C4-2B (cell line): ENCODE measurements at regions not wholly inside any gene's neighbourhood (a gene's known extent, or its start where the extent isn't known, plus 50 kb on each side); places are given as distances from the start of the nearest gene placed in this dataset.
"Not testable (repeated sequence)": the region's sequence is repeated elsewhere in the genome, so short reads cannot be mapped to it uniquely, and the experiment has no call there.

Source experiments
- H3K27ac ChIP-seq: fragments of 450-650 bp; 2 replicates; pipeline ENCODE4 v1.5.1; 2017
- ZFX ChIP-seq: fragments of 450-650 bp; IDR thresholded peaks from 2 replicates; pipeline ENCODE4 v1.6.1; 2017
- TF ChIP-seq, protein P1 (sequence below): fragments of 450-650 bp; conservative IDR thresholded peaks from 2 replicates; pipeline ENCODE4 v1.5.1; 2017; ENCODE audit warnings: mild to moderate bottlenecking

DNA sequence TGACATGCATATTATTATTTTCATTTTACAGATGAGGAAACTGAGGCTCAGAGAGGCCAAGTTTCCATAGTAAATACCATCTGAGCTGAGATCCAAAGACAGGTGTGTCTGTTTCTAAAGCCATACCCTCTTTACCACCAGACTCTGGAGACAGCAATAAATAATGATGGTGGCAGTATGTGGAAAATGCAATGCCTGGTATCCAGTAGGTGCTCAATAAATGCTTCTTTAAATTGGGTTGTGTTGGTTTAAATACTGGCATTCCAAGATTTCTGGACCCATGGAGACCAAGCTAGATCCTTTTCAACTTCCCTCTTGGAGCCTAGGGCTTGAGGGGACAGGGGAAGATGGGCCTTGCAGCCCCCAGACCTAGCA is 221.3 kb upstream of the MSX2 start:
- peak overlapping the region; percentile 86 for H3K27ac ChIP-seq
- TF ChIP-seq, protein P1, sequence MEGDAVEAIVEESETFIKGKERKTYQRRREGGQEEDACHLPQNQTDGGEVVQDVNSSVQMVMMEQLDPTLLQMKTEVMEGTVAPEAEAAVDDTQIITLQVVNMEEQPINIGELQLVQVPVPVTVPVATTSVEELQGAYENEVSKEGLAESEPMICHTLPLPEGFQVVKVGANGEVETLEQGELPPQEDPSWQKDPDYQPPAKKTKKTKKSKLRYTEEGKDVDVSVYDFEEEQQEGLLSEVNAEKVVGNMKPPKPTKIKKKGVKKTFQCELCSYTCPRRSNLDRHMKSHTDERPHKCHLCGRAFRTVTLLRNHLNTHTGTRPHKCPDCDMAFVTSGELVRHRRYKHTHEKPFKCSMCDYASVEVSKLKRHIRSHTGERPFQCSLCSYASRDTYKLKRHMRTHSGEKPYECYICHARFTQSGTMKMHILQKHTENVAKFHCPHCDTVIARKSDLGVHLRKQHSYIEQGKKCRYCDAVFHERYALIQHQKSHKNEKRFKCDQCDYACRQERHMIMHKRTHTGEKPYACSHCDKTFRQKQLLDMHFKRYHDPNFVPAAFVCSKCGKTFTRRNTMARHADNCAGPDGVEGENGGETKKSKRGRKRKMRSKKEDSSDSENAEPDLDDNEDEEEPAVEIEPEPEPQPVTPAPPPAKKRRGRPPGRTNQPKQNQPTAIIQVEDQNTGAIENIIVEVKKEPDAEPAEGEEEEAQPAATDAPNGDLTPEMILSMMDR, result no peak
- no peak for TF ChIP-seq ZFX

DNA sequence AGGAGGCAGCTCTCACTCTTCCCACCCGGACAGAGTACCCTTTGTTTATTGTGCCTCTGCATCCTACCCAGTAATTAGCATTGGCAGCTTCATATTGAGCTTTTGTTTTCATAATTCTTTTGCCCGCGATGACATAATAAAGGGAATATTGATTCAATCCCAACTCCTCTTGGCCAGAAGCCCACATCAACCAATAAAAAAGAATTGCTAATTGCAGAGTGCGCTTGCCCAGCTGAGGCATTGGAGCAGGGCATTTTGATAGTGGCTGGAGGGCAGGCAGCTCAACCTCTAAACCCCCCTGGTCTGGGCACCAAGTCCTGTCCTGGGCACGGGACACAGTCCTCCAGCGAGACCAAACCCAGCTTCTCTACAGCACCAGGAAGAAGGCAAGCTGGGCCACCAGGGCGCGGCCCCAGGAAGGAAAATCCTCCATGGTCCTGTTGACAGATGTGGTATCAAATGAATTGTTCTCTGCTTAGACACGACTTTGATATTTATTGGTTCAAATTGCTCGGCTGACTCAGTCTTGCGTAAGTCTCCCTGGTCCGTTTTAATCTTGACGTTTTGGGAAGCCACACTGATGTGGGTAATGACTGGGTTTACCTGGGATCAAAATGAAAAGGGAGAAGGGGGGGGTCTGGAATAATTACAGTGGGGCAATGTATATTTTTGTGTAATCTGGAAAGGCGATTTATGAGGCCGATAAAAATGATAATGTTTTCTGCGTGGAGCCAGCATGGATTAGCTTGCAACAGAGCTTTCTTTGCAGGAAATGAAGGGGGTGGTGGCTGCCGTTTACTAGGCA is 220.7 kb upstream of the MSX2 start:
- TF ChIP-seq ZFX, result no peak
- TF ChIP-seq, protein P1, result no peak
- H3K27ac ChIP-seq, result peak overlapping the region; percentile 86

GRCh38 chr5:174504266-174504726 is 220.1 kb upstream of the MSX2 start:
- peak overlapping the region; percentile 86 for H3K27ac ChIP-seq

GRCh38 chr5:174505621-174506020 is 218.8 kb upstream of the MSX2 start:
- TF ChIP-seq, protein P1, result no peak
- no peak for TF ChIP-seq ZFX
- peak overlapping the region; percentile 86 for H3K27ac ChIP-seq

More at GRCh38 chr5:174504266-174504726, 220.1 kb upstream of the MSX2 start:
- TF ChIP-seq, protein P1, result no peak
- no peak for TF ChIP-seq ZFX

DNA sequence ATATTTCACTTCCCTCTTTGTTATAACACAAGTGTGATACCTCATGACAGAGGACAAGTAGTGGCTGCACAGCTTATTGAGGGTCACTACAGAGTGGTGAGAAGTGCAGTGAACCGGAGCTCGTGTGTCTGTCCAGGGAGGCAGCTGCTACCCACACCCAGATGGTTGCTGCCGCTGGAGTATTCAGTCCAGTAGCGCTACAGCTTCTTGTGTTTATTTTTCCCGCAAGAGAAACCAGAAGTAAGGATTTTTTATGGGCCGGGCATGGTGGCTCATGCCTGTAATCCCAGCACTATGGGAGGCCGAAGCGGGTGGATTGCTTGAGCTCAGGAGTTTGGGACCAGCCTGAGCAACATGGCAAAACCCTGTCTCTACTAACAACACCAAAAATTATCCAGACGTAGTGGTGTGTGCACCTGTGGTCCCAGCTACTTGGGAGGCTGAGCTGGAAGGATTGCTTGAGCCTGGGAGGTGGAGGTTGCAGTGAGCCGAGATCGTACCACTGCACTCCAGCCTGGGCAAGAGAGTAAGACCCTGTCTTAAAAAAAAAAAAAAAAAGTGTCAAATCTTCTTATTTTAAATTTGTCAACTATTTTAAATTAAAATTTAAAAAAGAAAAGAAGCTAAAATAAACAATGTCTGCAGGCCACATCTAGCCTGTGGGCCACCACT is 213.5 kb upstream of the MSX2 start:
- H3K27ac ChIP-seq, result not testable (repeated sequence)

- TF ChIP-seq ZFX, result no peak
These were observed 212.6 kb upstream of the MSX2 start for GRCh38 chr5:174511714-174512253.

DNA sequence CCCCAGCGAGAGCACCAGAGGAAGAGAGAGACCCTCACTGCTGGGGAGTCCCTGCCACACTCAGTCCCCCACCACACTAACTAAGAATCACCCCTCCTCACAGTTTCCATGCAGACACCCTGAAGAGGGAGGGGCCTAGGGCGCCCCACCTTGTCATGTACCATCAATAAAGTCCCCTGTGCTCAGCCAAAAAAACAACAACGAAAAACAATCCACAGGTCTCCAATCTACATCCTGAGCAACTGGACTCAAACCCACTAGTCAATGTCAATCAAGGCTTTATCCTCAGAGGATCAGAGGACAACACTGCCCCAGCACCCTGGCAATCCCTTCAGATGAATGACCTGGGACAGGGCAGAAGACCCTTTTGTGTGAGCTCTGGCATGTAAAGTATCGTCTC is 210.1 kb upstream of the MSX2 start:
- TF ChIP-seq, protein P1, result no peak
- TF ChIP-seq ZFX, result no peak
- H3K27ac ChIP-seq, result no peak overlapping the region

More at GRCh38 chr5:174511714-174512253, 212.6 kb upstream of the MSX2 start:
- H3K27ac ChIP-seq, result no peak overlapping the region

DNA sequence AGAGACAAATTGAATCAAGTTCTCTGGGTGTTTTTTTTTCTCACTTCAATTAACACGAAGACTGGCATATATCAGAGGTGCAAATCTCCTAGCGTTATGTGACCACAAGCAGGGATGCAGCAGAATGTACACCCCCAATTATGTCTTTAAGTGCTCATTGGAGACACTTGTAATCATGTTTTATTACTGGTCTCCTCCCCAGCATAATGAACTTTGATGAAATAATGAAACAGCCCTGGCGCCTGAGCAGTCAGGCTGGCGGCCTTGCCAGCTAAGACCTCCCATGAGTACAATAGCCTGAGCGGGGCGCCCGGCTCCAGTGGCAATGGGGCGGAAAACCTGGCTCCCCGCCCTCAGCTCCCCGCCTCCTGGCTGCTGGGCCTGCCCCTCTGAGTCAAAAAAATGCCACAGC is 209.4 kb upstream of the MSX2 start:
- no peak overlapping the region for H3K27ac ChIP-seq
- TF ChIP-seq, protein P1, result no peak
- no peak for TF ChIP-seq ZFX
